ENCODE measurements at regions not wholly inside any gene's neighbourhood (a gene's known extent, or its start where the extent isn't known, plus 50 kb on each side); places are given as distances from the start of the nearest gene placed in this dataset.
A peak's percentile ranks its signal among the peaks of the same experiment; 100 is the strongest.

GRCh38 chr5:68770551-68770950, 323.3 kb upstream of the SLC30A5 start:
- H3K4me1 ChIP-seq: no peaks in the 10 kb centered on the region
- DNase-seq (ENCODE audit: extremely low spot score): no peak
- H3K36me3 ChIP-seq: no peaks in the 10 kb centered on the region
- TF ChIP-seq POLR2AphosphoS5 (IDR thresholded peaks at IDR 0.05): no peak
- no peak for TF ChIP-seq POLR2A (IDR thresholded peaks at IDR 0.05; ENCODE audit: low read depth)
- TF ChIP-seq EP300 (IDR thresholded peaks at IDR 0.05): no peak
- TF ChIP-seq CTCF (IDR thresholded peaks at IDR 0.05): no peak
- H3K27me3 ChIP-seq: no peaks in the 10 kb centered on the region
- no peaks in the 10 kb centered on the region for H3K9me3 ChIP-seq
- 95% methylated on average over 3 of the region's 3 CpGs for WGBS
- no peak overlapping the region for H3K27ac ChIP-seq (replicated peaks in 1 of 4)
- H3K4me3 ChIP-seq: no peak overlapping the region
- intact Hi-C loops (cut with DNase I): no loop called here

- H3K4me3 ChIP-seq: no peak overlapping the region
- H3K27ac ChIP-seq (replicated peaks in 1 of 4): no peak overlapping the region
- no peaks in the 10 kb centered on the region for H3K4me1 ChIP-seq
- WGBS: 78% methylated on average over 4 of the region's 4 CpGs
- H3K27me3 ChIP-seq: no peaks in the 10 kb centered on the region
- no peaks in the 10 kb centered on the region for H3K9me3 ChIP-seq
- TF ChIP-seq EP300 (IDR thresholded peaks at IDR 0.05): no peak
- TF ChIP-seq CTCF (IDR thresholded peaks at IDR 0.05): no peak
- TF ChIP-seq POLR2A (IDR thresholded peaks at IDR 0.05; ENCODE audit: low read depth): no peak
- no peak for TF ChIP-seq POLR2AphosphoS5 (IDR thresholded peaks at IDR 0.05)
- DNase-seq (ENCODE audit: extremely low spot score): no peak
- intact Hi-C loops (cut with DNase I): no loop called here
- no peaks in the 10 kb centered on the region for H3K36me3 ChIP-seq
Observed at GRCh38 chr5:68771221-68771620, 322.6 kb upstream of the SLC30A5 start.

- Histone ChIP-seq H3K9me3 (no peaks in the 10 kb centered on the region), H3K36me3 (no peaks in the 10 kb centered on the region), H3K27me3 (no peaks in the 10 kb centered on the region), H3K27ac (replicated peaks in 1 of 4) (no peak overlapping the region), H3K4me3 (no peak overlapping the region), H3K4me1 (no peaks in the 10 kb centered on the region)
- intact Hi-C loops (cut with DNase I): no loop called here
- 26% methylated on average over 3 of the region's 3 CpGs for WGBS
- DNase-seq (ENCODE audit: extremely low spot score): no peak
- TF ChIP-seq POLR2AphosphoS5 (IDR thresholded peaks at IDR 0.05) (no peak), EP300 (IDR thresholded peaks at IDR 0.05) (no peak)
Observed at GRCh38 chr5:68771732-68772131, 322.1 kb upstream of the SLC30A5 start.

GRCh38 chr5:68776381-68776780, 317.4 kb upstream of the SLC30A5 start:
- Histone ChIP-seq H3K4me3 (no peak overlapping the region), H3K9me3 (no peaks in the 10 kb centered on the region), H3K4me1 (no peaks in the 10 kb centered on the region), H3K36me3 (no peaks in the 10 kb centered on the region), H3K27me3 (no peaks in the 10 kb centered on the region), H3K27ac (replicated peaks in 1 of 4) (no peak overlapping the region)
- 92% methylated on average over 3 of the region's 3 CpGs for WGBS
- DNase-seq (ENCODE audit: extremely low spot score): no peak
- TF ChIP-seq EP300 (IDR thresholded peaks at IDR 0.05) (no peak), POLR2A (IDR thresholded peaks at IDR 0.05; ENCODE audit: low read depth) (no peak), CTCF (IDR thresholded peaks at IDR 0.05) (no peak), POLR2AphosphoS5 (IDR thresholded peaks at IDR 0.05) (no peak)
- intact Hi-C loops (cut with DNase I): no loop called here

- TF ChIP-seq EP300 (IDR thresholded peaks at IDR 0.05): no peak
- intact Hi-C loops (cut with DNase I): no loop called here
- H3K27ac ChIP-seq (replicated peaks in 1 of 4): no peak overlapping the region
- DNase-seq (ENCODE audit: extremely low spot score): peak; percentile 45
- H3K4me1 ChIP-seq: no peaks in the 10 kb centered on the region
- no peaks in the 10 kb centered on the region for H3K36me3 ChIP-seq
- H3K9me3 ChIP-seq: no peaks in the 10 kb centered on the region
- no peak overlapping the region for H3K4me3 ChIP-seq
- no peaks in the 10 kb centered on the region for H3K27me3 ChIP-seq
- WGBS: 76% methylated on average over 2 of the region's 2 CpGs
Observed at GRCh38 chr5:68777135-68777534, 316.7 kb upstream of the SLC30A5 start.

GRCh38 chr5:68778484-68778883, 315.3 kb upstream of the SLC30A5 start:
- no peak for TF ChIP-seq POLR2AphosphoS5 (IDR thresholded peaks at IDR 0.05)
- no peak for TF ChIP-seq POLR2A (IDR thresholded peaks at IDR 0.05; ENCODE audit: low read depth)
- no peak for TF ChIP-seq EP300 (IDR thresholded peaks at IDR 0.05)
- no peak for TF ChIP-seq CTCF (IDR thresholded peaks at IDR 0.05)
- no peaks in the 10 kb centered on the region for H3K4me1 ChIP-seq

More at GRCh38 chr5:68778484-68778883, 315.3 kb upstream of the SLC30A5 start:
- no peak for DNase-seq (ENCODE audit: extremely low spot score)
- H3K9me3 ChIP-seq: no peaks in the 10 kb centered on the region
- H3K27ac ChIP-seq (replicated peaks in 1 of 4): no peak overlapping the region
- no peak overlapping the region for H3K4me3 ChIP-seq
- no peaks in the 10 kb centered on the region for H3K36me3 ChIP-seq
- H3K27me3 ChIP-seq: no peaks in the 10 kb centered on the region
- intact Hi-C loops (cut with DNase I): no loop called here
